Non-pigmented ciliary epithelial cell (primary cell): ENCODE measurements at regions not wholly inside any gene's neighbourhood (a gene's known extent, or its start where the extent isn't known, plus 50 kb on each side); places are given as distances from the start of the nearest gene placed in this dataset.
"Not testable (repeated sequence)": the region's sequence is repeated elsewhere in the genome, so short reads cannot be mapped to it uniquely, and the experiment has no call there.

Experiments
- DNase-seq: peaks from one replicate; pipeline ENCODE4 v3.0.0-alpha.2; 2010; ENCODE audit warnings: low read depth

- no peak for DNase-seq
Measured at GRCh38 chr6:3962291-3963280, 113.4 kb downstream of the FAM50B start.

- no peak for DNase-seq
Measured at GRCh38 chr6:3963426-3963825, 114.3 kb downstream of the FAM50B start.

GRCh38 chr6:3965071-3965718 lies 113.7 kb downstream of the FAM217A start:
- DNase-seq = no peak

GRCh38 chr6:3966426-3966825 lies 112.5 kb downstream of the FAM217A start:
- no peak for DNase-seq

GRCh38 chr6:3970097-3970496 lies 108.8 kb downstream of the FAM217A start:
- DNase-seq = no peak

GRCh38 chr6:3973152-3973551 lies 105.8 kb downstream of the FAM217A start:
- not testable (repeated sequence) for DNase-seq

GRCh38 chr6:3977875-3978711 lies 100.8 kb downstream of the FAM217A start:
- DNase-seq = peak; percentile 65

- DNase-seq = not testable (repeated sequence)
Measured at GRCh38 chr6:3978966-3979365, 100.0 kb downstream of the FAM217A start.

- no peak for DNase-seq
Measured at GRCh38 chr6:3981917-3982316, 97.0 kb downstream of the FAM217A start.

- DNase-seq = no peak
Measured at GRCh38 chr6:3983778-3984177, 95.2 kb downstream of the FAM217A start.

GRCh38 chr6:3984494-3984893 lies 94.4 kb downstream of the FAM217A start:
- DNase-seq = no peak

- DNase-seq = no peak
Measured at GRCh38 chr6:3986241-3986640, 92.7 kb downstream of the FAM217A start.

GRCh38 chr6:3987053-3987452 lies 91.9 kb downstream of the FAM217A start:
- DNase-seq = no peak

GRCh38 chr6:3987576-3987975 lies 91.4 kb downstream of the FAM217A start:
- no peak for DNase-seq

GRCh38 chr6:3990692-3991491 lies 88.0 kb downstream of the FAM217A start:
- peak; percentile 73 for DNase-seq

GRCh38 chr6:3991941-3992340 lies 87.0 kb downstream of the FAM217A start:
- DNase-seq = no peak

- no peak for DNase-seq
Measured at GRCh38 chr6:3996349-3996748, 82.6 kb downstream of the FAM217A start.

- no peak for DNase-seq
Measured at GRCh38 chr6:3997177-3997770, 81.7 kb downstream of the FAM217A start.

GRCh38 chr6:3999800-4000661 lies 78.9 kb downstream of the FAM217A start:
- DNase-seq = no peak

GRCh38 chr6:4004249-4004648 lies 74.7 kb downstream of the FAM217A start:
- DNase-seq = no peak
